PFSK-1 (cell line): ENCODE measurements at regions not wholly inside any gene's neighbourhood (a gene's known extent, or its start where the extent isn't known, plus 50 kb on each side); places are given as distances from the start of the nearest gene placed in this dataset.

Experiments used
- FOXP2 ChIP-seq: optimal IDR thresholded peaks from 2 replicates; pipeline ENCODE3; 2011; ENCODE audit warnings: borderline replicate concordance, control low read depth, inconsistent platforms; ENCODE audit not compliant: insufficient read depth; ENCODE audit errors: extremely low read length, extremely low read depth
- POLR2AphosphoS5 ChIP-seq: IDR thresholded peaks from 2 replicates; pipeline ENCODE4 v1.6.1; 2012; ENCODE audit warnings: low read depth, mild to moderate bottlenecking, control low read depth, low read length, moderate library complexity
- SIN3A ChIP-seq: IDR thresholded peaks from 2 replicates; pipeline ENCODE4 v1.6.1; 2012; ENCODE audit warnings: mild to moderate bottlenecking, low read length, moderate library complexity, borderline replicate concordance; ENCODE audit not compliant: insufficient read depth
- TAF1 ChIP-seq: IDR thresholded peaks from 2 replicates; pipeline ENCODE4 v1.6.1; 2012; ENCODE audit warnings: low read length, control low read depth, borderline replicate concordance; ENCODE audit not compliant: insufficient read depth
- TF ChIP-seq, protein P1 (sequence below), 2 experiments: IDR thresholded peaks; 2 replicates each; pipeline versions ENCODE4 v1.6.1 to v1.8.0; 2011 to 2012; ENCODE audit warnings: low read depth in 2 of 2, low read length in 2 of 2, control low read depth in 1 of 2, inconsistent platforms in 1 of 2, mild to moderate bottlenecking in 1 of 2, moderate library complexity in 1 of 2; ENCODE audit not compliant: insufficient read depth in 1 of 2

DNA sequence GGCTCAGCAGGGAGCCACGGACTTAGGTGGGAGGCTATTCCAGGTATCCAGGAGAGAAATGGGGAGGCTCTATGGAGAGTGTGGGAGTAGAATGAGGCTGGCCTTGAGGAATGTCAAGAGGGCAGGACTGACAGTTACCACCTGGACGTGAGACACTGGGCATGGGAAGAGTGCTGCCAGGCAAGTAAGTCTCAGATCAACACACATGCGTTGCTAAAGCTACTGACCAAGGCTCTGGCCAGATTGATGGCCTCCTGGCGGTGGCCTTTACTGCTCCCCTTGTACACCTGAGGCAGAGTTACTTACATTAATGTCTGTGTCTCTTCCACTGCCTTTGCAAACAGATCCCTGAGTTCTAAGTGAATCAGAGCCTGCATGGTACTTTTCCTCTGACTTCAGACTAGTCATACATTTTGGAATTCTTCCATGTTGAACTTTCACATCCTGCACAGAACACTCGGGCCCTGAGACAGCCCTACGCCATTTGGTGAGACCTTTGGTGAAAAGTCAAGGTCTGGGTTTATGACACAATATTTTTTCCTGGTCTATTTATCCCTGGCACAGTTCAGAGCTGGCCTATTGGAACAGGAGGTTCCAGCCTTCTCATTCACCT lies 398.8 kb upstream of the TRIB2 start:
- TF ChIP-seq TAF1: no peak
- TF ChIP-seq POLR2AphosphoS5: no peak
- TF ChIP-seq FOXP2: no peak
- TF ChIP-seq, protein P1, sequence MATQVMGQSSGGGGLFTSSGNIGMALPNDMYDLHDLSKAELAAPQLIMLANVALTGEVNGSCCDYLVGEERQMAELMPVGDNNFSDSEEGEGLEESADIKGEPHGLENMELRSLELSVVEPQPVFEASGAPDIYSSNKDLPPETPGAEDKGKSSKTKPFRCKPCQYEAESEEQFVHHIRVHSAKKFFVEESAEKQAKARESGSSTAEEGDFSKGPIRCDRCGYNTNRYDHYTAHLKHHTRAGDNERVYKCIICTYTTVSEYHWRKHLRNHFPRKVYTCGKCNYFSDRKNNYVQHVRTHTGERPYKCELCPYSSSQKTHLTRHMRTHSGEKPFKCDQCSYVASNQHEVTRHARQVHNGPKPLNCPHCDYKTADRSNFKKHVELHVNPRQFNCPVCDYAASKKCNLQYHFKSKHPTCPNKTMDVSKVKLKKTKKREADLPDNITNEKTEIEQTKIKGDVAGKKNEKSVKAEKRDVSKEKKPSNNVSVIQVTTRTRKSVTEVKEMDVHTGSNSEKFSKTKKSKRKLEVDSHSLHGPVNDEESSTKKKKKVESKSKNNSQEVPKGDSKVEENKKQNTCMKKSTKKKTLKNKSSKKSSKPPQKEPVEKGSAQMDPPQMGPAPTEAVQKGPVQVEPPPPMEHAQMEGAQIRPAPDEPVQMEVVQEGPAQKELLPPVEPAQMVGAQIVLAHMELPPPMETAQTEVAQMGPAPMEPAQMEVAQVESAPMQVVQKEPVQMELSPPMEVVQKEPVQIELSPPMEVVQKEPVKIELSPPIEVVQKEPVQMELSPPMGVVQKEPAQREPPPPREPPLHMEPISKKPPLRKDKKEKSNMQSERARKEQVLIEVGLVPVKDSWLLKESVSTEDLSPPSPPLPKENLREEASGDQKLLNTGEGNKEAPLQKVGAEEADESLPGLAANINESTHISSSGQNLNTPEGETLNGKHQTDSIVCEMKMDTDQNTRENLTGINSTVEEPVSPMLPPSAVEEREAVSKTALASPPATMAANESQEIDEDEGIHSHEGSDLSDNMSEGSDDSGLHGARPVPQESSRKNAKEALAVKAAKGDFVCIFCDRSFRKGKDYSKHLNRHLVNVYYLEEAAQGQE (IDR thresholded peaks at IDR 0.05; ENCODE audit: insufficient read depth in 1 of 2, low read depth in 2 of 2, low read length in 2 of 2): no peak
- TF ChIP-seq SIN3A: no peak

GRCh38 chr2:12318427-12319057 lies 398.2 kb upstream of the TRIB2 start:
- TF ChIP-seq TAF1: no peak
- no peak for TF ChIP-seq POLR2AphosphoS5
- TF ChIP-seq FOXP2: no peak
- 0 out of 2 replicates have a peak, but pooled peaks have one; percentile 20 for TF ChIP-seq SIN3A
- TF ChIP-seq, protein P1 (IDR thresholded peaks at IDR 0.05; ENCODE audit: insufficient read depth in 1 of 2, low read depth in 2 of 2, low read length in 2 of 2): peak in 1 of 2 experiments; percentile 57; a peak in 1 of 4 replicates

DNA sequence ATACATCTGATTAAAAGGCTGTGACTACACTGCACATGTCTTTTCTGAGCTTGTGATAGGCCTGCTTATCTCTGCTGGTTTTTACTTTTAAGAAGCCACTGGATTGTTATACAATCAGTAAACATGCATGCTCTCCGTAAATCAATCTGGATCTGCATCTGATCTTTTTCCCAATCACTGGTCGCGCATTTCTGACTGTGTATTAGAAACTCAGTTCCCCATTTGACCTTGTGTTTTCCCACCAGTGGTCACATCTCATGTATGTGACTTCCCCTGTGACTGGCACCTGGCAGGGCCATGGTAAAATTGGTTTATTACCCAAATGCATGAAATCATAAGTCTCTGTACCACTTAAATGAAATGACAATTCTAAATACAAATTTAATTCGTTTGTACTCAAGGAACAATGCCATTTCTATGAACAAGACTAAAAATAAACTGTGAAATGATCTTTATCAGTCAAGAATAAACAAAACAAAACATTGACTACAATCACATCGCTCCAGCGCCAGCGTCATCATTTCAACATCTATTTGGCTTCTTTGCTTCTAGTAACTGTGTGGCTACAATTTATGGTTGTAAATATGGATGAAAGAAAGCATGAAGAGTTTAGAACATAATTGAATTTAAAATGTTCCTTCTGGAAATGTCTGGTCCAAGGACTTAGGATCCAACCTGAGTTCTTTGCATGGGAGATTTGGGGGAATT lies 396.6 kb upstream of the TRIB2 start:
- no peak for TF ChIP-seq POLR2AphosphoS5
- TF ChIP-seq, protein P1 (IDR thresholded peaks at IDR 0.05; ENCODE audit: insufficient read depth in 1 of 2, low read depth in 2 of 2, low read length in 2 of 2): no peak

DNA sequence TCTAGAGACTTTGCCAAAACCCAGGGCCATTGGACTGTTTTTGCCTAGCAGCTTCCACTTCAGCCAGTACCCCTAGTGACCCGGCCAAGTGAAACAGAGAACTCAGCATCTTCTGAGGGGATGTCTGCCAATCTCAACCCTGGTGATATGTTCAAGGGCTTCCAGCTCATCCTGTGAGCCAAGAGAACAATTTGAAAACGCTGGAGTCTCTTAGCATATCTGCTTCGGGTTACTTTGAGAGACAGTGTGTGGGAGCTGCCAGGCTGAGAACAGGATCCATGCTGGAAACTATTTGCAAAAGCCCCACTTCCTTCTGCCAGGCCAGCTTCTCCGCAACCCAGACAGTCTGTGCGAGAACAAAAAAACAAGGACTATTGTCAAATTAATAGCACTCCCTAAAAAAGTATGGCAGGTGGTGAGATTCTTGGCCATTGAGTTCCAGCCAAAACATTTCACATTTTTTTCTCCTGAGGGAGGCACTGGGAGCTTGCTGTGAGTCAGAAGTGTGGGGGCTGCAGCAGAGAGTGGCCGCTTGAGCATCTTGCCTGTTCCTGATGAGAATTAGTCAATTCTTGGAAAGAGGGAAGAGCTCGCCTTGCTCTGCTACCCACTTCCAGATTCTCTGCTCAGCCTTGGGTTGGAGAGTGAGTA lies 395.6 kb upstream of the TRIB2 start:
- TF ChIP-seq SIN3A (no peak), FOXP2 (no peak), POLR2AphosphoS5 (no peak), TAF1 (no peak)
- TF ChIP-seq, protein P1 (IDR thresholded peaks at IDR 0.05; ENCODE audit: insufficient read depth in 1 of 2, low read depth in 2 of 2, low read length in 2 of 2): no peak
